GM12878 (cell line): ENCODE measurements at regions not wholly inside any gene's neighbourhood (a gene's known extent, or its start where the extent isn't known, plus 50 kb on each side); places are given as distances from the start of the nearest gene placed in this dataset.

Experiments
- FOXK2 ChIP-seq: fragments of 450-650 bp; IDR thresholded peaks from 2 replicates; pipeline ENCODE4 v1.6.1; 2017; ENCODE audit warnings: mild to moderate bottlenecking, moderate library complexity
- NKRF ChIP-seq: fragments of 450-650 bp; conservative IDR thresholded peaks from 2 replicates; pipeline ENCODE4 v1.6.1; 2017; ENCODE audit warnings: mild to moderate bottlenecking, moderate library complexity
- POLR2AphosphoS5 ChIP-seq: IDR thresholded peaks from 2 replicates; pipeline ENCODE4 v1.6.1; 2011; ENCODE audit warnings: mild to moderate bottlenecking, low read length, inconsistent platforms
- RCOR1 ChIP-seq: conservative IDR thresholded peaks from 2 replicates; pipeline ENCODE4 v1.6.1; 2012; ENCODE audit warnings: low read depth, low read length, improper control_type of control experiment
- SPI1 ChIP-seq: IDR thresholded peaks from 2 replicates; pipeline ENCODE4 v1.6.1; 2011; ENCODE audit warnings: low read depth, mild to moderate bottlenecking, low read length, moderate library complexity, borderline replicate concordance; ENCODE audit not compliant: insufficient read depth
- ZNF592 ChIP-seq: fragments of 450-650 bp; IDR thresholded peaks from 2 replicates; pipeline ENCODE4 v1.6.1; 2017; ENCODE audit warnings: mild to moderate bottlenecking, moderate library complexity
- TF ChIP-seq, protein P1 (sequence below): IDR thresholded peaks from 2 replicates; pipeline ENCODE4 v1.6.1; 2012; ENCODE audit warnings: low read depth, low read length, improper control_type of control experiment

DNA sequence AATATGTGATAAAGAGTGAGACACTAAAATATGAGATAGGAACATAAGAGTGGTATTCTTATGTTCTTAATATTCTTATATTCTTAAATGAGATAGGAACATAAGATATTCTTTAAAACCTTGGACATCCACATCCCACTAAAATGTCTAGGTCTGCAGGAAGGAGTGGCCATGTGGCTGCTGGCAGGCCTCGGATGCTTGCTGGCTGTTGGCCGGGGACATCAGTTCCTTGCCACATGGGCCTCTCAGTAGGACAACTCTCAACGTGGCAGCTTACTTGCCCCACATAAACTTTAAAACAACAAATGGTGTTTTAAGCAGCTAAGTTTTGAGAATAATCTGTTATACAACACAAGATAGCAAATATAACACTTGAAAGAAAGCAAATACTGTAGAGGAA, 240.1 kb downstream of the CASP12 start (continued):
- no peak for TF ChIP-seq ZNF592
- no peak for TF ChIP-seq POLR2AphosphoS5
- TF ChIP-seq SPI1 = no peak
- TF ChIP-seq FOXK2 = no peak
- TF ChIP-seq, protein P1, sequence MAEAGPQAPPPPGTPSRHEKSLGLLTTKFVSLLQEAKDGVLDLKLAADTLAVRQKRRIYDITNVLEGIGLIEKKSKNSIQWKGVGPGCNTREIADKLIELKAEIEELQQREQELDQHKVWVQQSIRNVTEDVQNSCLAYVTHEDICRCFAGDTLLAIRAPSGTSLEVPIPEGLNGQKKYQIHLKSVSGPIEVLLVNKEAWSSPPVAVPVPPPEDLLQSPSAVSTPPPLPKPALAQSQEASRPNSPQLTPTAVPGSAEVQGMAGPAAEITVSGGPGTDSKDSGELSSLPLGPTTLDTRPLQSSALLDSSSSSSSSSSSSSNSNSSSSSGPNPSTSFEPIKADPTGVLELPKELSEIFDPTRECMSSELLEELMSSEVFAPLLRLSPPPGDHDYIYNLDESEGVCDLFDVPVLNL = no peak
- TF ChIP-seq NKRF = no peak
- TF ChIP-seq RCOR1 = no peak
